ENCODE measurements at regions not wholly inside any gene's neighbourhood (a gene's known extent, or its start where the extent isn't known, plus 50 kb on each side); places are given as distances from the start of the nearest gene placed in this dataset.

- DNase-seq (ENCODE audit: low spot score): no peak
Observed at GRCh38 chr2:226396541-226396940, 403.1 kb downstream of the IRS1 start.

GRCh38 chr2:226387499-226387942 is 412.1 kb downstream of the IRS1 start:
- no peak for DNase-seq (ENCODE audit: low spot score)

- no peak for DNase-seq (ENCODE audit: low spot score)
Observed at GRCh38 chr2:226383461-226383860, 416.2 kb downstream of the IRS1 start.

- DNase-seq (ENCODE audit: low spot score): no peak
Observed at GRCh38 chr2:226380679-226381078, 418.9 kb downstream of the IRS1 start.

- no peak for DNase-seq (ENCODE audit: low spot score)
Observed at GRCh38 chr2:226378753-226379705, 420.6 kb downstream of the IRS1 start.

- DNase-seq (ENCODE audit: low spot score): no peak
Observed at GRCh38 chr2:226376516-226377180, 423.0 kb downstream of the IRS1 start.

GRCh38 chr2:226366920-226367319 is 432.7 kb downstream of the IRS1 start:
- no peak for DNase-seq (ENCODE audit: low spot score)

GRCh38 chr2:226364217-226364616 is 435.4 kb downstream of the IRS1 start:
- no peak for DNase-seq (ENCODE audit: low spot score)

GRCh38 chr2:226362980-226363379 is 436.6 kb downstream of the IRS1 start:
- DNase-seq (ENCODE audit: low spot score): peak; percentile 45

- no peak for DNase-seq (ENCODE audit: low spot score)
Observed at GRCh38 chr2:226360658-226361057, 439.0 kb downstream of the IRS1 start.

- DNase-seq (ENCODE audit: low spot score): no peak
Observed at GRCh38 chr2:226358688-226359087, 440.9 kb downstream of the IRS1 start.

GRCh38 chr2:226357816-226358215 is 441.8 kb downstream of the IRS1 start:
- DNase-seq (ENCODE audit: low spot score): no peak

- no peak for DNase-seq (ENCODE audit: low spot score)
Observed at GRCh38 chr2:226355600-226355999, 444.0 kb downstream of the IRS1 start.

GRCh38 chr2:226354434-226354833 is 445.2 kb downstream of the IRS1 start:
- DNase-seq (ENCODE audit: low spot score): peak; percentile 14

GRCh38 chr2:226352941-226353560 is 446.6 kb downstream of the IRS1 start:
- DNase-seq (ENCODE audit: low spot score): no peak

- no peak for DNase-seq (ENCODE audit: low spot score)
Observed at GRCh38 chr2:226351711-226352110, 447.9 kb downstream of the IRS1 start.

GRCh38 chr2:226339616-226340015 is 460.0 kb downstream of the IRS1 start:
- no peak for DNase-seq (ENCODE audit: low spot score)

- peak; percentile 40 for DNase-seq (ENCODE audit: low spot score)
Observed at GRCh38 chr2:226338825-226339224, 460.8 kb downstream of the IRS1 start.

GRCh38 chr2:226337941-226338600 is 461.5 kb downstream of the IRS1 start:
- DNase-seq (ENCODE audit: low spot score): no peak

GRCh38 chr2:226336283-226336682 is 463.3 kb downstream of the IRS1 start:
- no peak for DNase-seq (ENCODE audit: low spot score)

GRCh38 chr2:226334981-226335720 is 464.5 kb downstream of the IRS1 start:
- no peak for DNase-seq (ENCODE audit: low spot score)
